Peyer's patch (tissue), 4 donors: ENCODE measurements at regions not wholly inside any gene's neighbourhood (a gene's known extent, or its start where the extent isn't known, plus 50 kb on each side); places are given as distances from the start of the nearest gene placed in this dataset.
"Not testable (repeated sequence)": the region's sequence is repeated elsewhere in the genome, so short reads cannot be mapped to it uniquely, and the experiment has no call there.

Experiments
- POLR2A ChIP-seq, 2 donors: fragments of 450-650 bp; IDR thresholded peaks; one replicate each; pipeline ENCODE4 v1.5.1; 2017; ENCODE audit warnings: antibody characterized with exemption in 2 of 2, mild to moderate bottlenecking in 2 of 2, moderate library complexity in 2 of 2
- TF ChIP-seq, protein P1 (sequence below), 6 experiments: fragments of 450-650 bp in 4 of 6; fragments of 200-600 bp in 2 of 6; sonication (generic) in 1 of 6; IDR thresholded peaks; one replicate each; pipeline ENCODE4 v1.5.1; 2017 to 2019; ENCODE audit warnings: antibody characterized with exemption in 6 of 6, mild to moderate bottlenecking in 3 of 6, moderate library complexity in 1 of 6

DNA sequence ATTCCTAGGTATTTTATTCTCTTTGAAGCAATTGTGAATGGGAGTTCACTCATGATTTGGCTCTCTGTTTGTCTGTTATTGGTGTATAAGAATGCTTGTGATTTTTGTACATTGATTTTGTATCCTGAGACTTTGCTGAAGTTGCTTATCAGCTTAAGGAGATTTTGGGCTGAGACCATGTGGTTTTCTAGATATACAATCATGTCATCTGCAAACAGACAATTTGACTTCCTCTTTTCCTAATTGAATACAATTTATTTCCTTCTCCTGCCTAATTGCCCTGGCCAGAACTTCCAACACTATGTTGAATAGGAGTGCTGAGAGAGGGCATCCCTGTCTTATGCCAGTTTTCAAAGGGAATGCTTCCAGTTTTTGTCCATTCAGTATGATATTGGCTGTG is 137.3 kb downstream of the PLPPR4 start:
- TF ChIP-seq, protein P1, sequence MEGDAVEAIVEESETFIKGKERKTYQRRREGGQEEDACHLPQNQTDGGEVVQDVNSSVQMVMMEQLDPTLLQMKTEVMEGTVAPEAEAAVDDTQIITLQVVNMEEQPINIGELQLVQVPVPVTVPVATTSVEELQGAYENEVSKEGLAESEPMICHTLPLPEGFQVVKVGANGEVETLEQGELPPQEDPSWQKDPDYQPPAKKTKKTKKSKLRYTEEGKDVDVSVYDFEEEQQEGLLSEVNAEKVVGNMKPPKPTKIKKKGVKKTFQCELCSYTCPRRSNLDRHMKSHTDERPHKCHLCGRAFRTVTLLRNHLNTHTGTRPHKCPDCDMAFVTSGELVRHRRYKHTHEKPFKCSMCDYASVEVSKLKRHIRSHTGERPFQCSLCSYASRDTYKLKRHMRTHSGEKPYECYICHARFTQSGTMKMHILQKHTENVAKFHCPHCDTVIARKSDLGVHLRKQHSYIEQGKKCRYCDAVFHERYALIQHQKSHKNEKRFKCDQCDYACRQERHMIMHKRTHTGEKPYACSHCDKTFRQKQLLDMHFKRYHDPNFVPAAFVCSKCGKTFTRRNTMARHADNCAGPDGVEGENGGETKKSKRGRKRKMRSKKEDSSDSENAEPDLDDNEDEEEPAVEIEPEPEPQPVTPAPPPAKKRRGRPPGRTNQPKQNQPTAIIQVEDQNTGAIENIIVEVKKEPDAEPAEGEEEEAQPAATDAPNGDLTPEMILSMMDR (IDR thresholded peaks at IDR 0.05) = not testable (repeated sequence)
- not testable (repeated sequence) for TF ChIP-seq POLR2A (IDR thresholded peaks at IDR 0.05)
